Right renal cortex interstitium (tissue), 3 donors: ENCODE measurements at regions not wholly inside any gene's neighbourhood (a gene's known extent, or its start where the extent isn't known, plus 50 kb on each side); places are given as distances from the start of the nearest gene placed in this dataset.
A peak's percentile ranks its signal among the peaks of the same experiment; 100 is the strongest.

Source experiments
- DNase-seq, 3 donors: peaks; one replicate each; pipeline ENCODE4 v3.0.0-alpha.2; 2013; ENCODE audit warnings: low read depth in 3 of 3, low spot score in 2 of 3

DNA sequence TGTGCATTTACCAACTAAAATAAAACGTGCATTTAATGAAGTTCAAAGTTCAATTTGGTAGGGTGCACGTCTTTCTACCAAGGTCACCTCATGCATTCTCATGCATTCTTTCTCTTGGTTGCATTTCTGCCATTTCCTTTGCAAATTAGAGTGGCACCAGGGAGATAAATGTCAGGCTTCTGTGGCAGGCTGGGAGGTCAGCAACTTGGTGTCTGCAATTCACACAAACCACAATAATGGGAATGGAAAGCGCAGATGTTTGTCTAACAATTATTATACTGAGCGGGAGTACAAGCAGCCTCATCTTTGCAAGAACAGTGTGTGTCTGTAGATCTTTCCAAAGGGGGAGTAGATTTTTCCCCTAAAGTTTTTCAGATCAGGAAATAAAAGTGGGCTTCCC, 411.7 kb downstream of the DMRT2 start:
- DNase-seq: no peak

DNA sequence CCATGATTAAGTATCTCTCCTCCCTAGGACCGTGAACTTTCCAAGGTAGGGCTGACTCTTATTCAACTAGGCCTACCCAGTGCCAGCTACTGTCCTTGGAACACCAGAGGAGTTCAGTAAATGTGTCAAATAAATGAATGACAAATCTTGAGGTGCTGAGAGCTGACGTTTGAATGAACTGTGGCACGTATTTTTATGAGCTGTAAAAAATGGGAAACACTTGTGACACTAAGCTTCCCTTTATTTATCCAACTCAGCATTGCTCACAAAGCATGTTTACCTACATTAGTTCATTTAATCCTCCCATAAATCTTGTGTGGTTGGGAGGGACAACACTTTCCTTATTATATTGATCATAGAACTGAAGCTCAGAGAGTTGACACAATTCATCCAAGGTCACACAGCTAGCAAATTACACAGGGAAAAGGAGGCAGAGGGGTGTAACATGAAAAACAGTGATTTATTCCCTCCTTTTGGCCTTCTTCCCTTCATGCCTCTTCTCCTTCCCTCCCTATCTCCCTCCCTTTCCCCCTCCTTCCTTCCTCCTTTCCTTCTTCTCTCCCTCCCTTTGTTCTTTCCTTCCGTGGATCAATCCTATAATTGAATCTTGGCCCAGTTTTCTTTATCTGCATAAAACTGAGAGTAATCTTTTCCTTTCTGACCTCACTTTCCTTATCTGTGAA, 412.6 kb downstream of the DMRT2 start:
- DNase-seq: no peak

DNA sequence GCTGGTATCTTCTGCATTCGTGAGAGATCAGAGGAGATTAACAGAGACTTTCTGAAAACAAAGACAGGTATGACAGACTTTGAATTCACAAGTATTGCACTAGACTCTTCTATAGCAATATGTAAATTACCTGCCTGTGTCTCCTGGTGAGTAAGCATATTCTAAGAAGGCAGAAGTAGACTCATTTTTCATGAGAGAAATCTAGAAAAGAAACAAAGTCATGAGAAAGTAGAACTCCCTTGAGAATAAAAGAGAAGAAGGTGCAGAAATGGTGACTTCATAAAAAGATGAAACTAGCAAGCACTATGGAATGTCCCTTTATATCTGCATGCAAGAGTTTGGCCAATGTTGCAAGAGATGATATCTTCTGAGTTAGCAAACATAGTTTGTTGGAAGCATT, 419.8 kb downstream of the DMRT2 start:
- no peak for DNase-seq

DNA sequence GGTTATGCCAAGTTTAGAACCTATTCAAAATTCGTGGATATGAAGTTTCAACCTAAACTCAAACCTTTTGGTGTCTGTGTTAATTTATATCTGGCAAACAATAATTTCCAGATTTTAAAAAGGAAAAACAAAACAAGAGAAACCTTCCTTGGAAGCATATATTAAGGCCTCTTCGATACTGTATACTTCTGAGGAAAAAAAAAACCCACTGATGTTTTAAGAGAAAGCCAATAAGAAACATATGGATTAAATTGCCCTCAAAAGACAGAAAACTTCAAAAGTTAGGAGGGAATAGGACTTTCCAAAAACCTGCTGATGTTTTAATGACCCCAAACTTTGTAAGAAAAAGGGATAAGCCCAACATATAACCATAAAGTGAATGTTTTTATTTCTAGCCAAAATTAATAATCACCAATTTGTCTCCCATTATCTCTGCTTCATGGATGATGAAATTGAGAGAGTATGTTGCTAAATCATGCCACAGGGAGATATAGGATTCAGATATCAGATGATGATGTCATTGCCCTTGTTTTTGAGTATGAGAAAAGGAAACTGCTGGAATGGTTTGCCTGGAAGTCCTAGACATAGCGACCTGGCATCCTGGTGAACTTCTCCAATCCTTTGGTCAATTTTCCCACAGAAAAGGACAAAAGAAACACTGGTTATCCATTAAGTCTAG, 423.9 kb downstream of the DMRT2 start:
- no peak for DNase-seq

GRCh38 chr9:1474671-1475070, 424.5 kb downstream of the DMRT2 start:
- DNase-seq: no peak

- DNase-seq: no peak
Observed at GRCh38 chr9:1490341-1491232, 440.4 kb downstream of the DMRT2 start.

GRCh38 chr9:1492156-1492555, 442.0 kb downstream of the DMRT2 start:
- DNase-seq: no peak

DNA sequence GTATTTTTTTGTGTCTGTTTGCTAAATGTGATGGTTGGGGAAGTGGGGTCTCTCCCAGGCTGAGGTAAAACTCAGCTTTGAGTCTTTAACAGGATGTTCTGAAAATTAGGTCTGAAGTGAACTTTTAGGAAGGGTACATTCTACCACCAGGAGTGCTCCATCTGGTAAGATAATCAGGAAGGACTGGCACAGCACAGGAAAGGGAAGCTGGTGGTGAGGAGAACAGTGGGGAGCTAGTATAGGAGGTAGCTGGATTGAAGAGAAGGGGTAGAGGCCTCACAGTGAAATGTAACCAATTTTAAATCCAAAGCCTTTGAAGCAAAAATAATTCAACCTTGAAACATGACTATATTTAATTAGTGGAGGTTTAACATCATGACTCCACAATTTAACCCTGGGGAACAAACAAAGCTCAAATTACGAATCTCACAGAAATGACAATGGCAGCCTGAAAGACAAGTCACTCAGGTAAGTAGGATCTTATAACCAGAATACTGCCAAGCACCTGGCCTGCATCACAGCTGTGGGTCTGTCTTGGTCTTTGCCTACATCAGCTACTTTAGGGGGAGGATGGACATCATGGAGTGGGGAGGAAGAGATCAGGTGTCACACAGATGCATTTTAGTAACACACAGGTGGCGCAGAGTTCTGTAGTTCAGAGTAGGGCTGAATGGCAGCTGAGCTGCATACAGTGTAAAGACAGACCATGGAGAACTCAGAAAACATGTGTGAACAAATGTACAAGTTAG, 445.3 kb downstream of the DMRT2 start:
- DNase-seq: peak in 1 of 3 donors; percentile 19

- DNase-seq: no peak
Observed at GRCh38 chr9:1505489-1505888, 455.3 kb downstream of the DMRT2 start.

DNA sequence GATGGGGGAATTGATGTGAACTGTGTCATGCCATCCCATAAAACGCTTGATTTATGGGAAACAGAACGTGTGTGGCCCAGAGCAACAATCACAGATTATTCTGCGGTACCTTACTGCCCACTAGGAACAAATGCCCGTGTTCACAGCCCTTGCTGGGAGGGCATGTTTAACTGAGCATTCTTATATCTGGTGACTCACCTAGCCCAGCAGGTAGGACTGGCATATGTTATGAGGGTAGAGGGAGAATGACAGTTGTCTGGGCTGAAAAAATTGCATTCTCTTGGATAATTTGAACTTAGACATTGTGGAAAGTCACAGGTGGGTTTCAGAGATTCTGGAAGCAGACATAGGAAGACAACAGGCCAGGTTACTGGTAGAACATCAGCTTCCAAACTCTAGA, 460.6 kb downstream of the DMRT2 start:
- DNase-seq: no peak

- DNase-seq: no peak
Observed at GRCh38 chr9:1513105-1513504, 462.9 kb downstream of the DMRT2 start.

DNA sequence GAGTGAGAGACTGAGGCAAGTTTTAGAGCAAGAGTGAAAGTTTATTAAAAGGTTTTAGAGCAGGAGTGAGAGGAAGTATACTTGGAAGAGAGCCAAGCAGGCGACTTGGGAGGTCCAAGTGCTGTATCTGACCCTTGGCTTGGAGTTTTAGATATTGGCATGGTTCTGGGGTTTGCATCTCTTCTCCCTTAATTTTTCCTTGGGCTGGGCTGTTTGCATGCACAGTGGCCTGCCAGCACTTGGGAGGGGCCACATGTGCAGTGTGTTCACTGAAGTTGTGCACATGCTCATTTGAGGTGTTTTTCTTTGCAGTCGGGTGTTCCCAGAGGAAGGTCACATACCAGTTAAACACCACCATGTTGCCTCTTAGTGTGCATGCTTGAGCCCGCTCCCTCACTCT, 464.1 kb downstream of the DMRT2 start:
- no peak for DNase-seq

- DNase-seq: no peak
Observed at GRCh38 chr9:1514776-1515363, 464.7 kb downstream of the DMRT2 start.

DNA sequence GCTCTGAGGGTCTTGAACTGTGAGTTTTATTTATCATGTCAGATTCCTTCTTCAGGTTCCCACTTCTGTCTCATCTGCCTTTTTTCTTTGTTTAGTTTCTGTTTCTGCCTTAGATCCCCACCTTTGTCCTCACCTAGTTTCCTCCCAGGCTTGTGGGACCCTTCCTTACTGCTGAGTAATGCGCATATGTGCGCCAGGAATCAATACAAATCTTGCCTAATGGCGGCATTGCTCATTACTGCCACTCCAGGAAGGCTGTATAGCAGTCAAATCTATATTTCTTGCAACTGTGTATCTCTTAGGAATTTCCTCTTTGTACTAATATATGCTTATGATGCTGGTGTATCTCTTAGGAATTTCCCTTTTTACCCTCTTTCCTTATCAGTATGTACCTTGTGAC, 465.4 kb downstream of the DMRT2 start:
- DNase-seq: no peak

- no peak for DNase-seq
Observed at GRCh38 chr9:1521547-1521946, 471.4 kb downstream of the DMRT2 start.

- no peak for DNase-seq
Observed at GRCh38 chr9:1522219-1522767, 472.1 kb downstream of the DMRT2 start.

DNA sequence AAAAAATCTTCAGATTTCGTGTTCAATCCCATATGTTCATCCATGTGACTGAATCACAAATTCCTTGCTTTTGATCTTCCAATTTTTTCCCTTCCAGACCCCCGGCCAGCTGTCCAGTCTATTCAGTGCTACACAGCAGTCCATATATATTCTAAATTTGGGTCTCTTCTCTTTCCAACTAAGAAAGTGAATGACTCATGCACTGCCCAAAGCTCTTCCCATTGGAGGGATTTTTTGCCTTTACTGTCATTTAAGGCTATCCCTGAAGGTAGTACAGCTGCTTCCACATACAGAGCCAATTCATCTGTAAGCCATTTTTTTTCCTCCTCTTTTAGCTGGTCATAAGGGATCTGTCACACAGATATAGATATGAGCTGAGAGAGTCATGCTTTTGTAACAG, 478.3 kb downstream of the DMRT2 start:
- no peak for DNase-seq

GRCh38 chr9:1530696-1531095, 480.5 kb downstream of the DMRT2 start:
- no peak for DNase-seq

DNA sequence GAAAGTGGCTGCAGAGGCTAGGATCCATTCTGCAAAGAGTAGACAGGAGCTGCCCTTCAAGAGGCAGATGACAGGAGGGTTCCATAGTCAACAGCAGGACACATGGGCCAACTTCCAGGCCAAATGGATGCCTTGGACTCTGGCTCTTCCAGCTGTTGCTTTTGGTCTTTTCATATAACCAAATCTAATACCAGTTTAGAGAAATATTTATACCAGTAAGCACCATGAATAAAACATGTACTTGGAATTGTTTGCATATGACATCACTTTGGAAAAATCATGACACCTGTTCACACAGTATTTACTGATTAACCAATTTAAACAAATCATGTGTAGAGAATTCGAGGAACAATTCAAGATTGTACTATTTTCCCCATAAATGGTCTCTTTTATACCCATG, 481.3 kb downstream of the DMRT2 start:
- DNase-seq: no peak

DNA sequence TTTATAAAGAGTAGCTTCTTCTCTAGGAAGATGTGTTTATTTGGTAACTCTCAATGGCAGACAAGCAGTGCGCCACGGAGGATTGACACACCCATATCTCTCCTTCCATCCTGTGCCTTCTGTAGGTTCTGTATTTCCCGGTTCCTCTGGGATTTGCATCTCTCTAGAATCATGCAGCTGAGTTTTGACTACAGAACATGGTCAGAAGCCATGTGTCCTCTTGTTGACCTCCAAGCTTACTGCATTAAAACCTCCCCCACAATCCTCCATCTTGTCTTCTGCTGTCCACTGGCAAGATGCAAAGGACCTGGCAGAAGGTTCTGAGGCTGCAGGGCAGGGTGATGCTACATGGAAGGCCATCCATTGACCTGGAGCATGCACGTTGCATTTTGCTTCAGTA, 482.0 kb downstream of the DMRT2 start:
- no peak for DNase-seq
